Neural cell (in vitro differentiated cells): ENCODE measurements at regions not wholly inside any gene's neighbourhood (a gene's known extent, or its start where the extent isn't known, plus 50 kb on each side); places are given as distances from the start of the nearest gene placed in this dataset.

ENCODE experiments used
- CTCF ChIP-seq: fragments of 450-650 bp; IDR thresholded peaks from 2 replicates; pipeline ENCODE4 v1.5.1; 2014; ENCODE audit warnings: antibody characterized with exemption, mild to moderate bottlenecking, moderate library complexity; ENCODE audit not compliant: poor library complexity, severe bottlenecking
- EP300 ChIP-seq: fragments of 450-650 bp; conservative IDR thresholded peaks from 2 replicates; pipeline ENCODE4 v1.6.1; 2014; ENCODE audit warnings: antibody characterized with exemption, mild to moderate bottlenecking, moderate library complexity; ENCODE audit not compliant: poor library complexity, severe bottlenecking
- EZH2 ChIP-seq: fragments of 200-600, 300-800 bp; shearing (Covaris generic), sonication (generic); IDR thresholded peaks from 2 replicates; pipeline ENCODE4 v1.6.1; 2014; ENCODE audit warnings: antibody characterized with exemption, low read length, borderline replicate concordance, mild to moderate bottlenecking; ENCODE audit not compliant: insufficient read depth, poor library complexity, severe bottlenecking
- POLR2AphosphoS5 ChIP-seq: IDR thresholded peaks from 2 replicates; pipeline ENCODE4 v1.6.1; 2012
- RAD21 ChIP-seq: fragments of 450-650 bp; conservative IDR thresholded peaks from 2 replicates; pipeline ENCODE4 v1.6.1; 2014; ENCODE audit warnings: antibody characterized with exemption, mild to moderate bottlenecking, moderate library complexity
- REST ChIP-seq: IDR thresholded peaks from 2 replicates; pipeline ENCODE4 v1.6.1; 2012; ENCODE audit warnings: borderline replicate concordance

- TF ChIP-seq CTCF (no peak), REST (no peak), EP300 (no peak), EZH2 (no peak), POLR2AphosphoS5 (no peak), RAD21 (no peak)
Observed at GRCh38 chr1:186575348-186575747, 104.9 kb downstream of the PTGS2 start.
